ENCODE measurements at regions not wholly inside any gene's neighbourhood (a gene's known extent, or its start where the extent isn't known, plus 50 kb on each side); places are given as distances from the start of the nearest gene placed in this dataset.
"Not testable (repeated sequence)": the region's sequence is repeated elsewhere in the genome, so short reads cannot be mapped to it uniquely, and the experiment has no call there.

DNA sequence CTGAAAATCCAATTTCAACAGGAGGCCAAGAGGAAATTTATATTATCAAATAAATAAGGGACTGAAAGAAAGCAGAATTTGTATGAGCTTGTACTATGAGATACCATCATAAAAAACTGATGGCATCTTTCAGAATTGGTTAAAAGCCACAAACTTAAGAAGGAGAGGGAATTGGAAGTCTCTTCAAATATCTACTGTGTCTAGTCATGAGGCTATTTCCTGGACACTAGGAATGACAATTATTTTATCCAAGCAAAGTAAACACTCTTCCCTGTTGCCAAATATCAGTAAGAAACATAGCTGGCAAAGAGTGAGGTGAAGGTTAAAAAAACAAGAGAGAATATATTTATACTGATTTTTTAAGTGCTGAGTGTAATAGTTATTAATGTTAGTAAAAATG lies 101.5 kb upstream of the ARRDC3 start:
- H3K27me3 ChIP-seq = no peaks in the 10 kb centered on the region
- intact Hi-C loops (cut with DNase I) = no loop called here

GRCh38 chr5:91479376-91479775 lies 96.3 kb upstream of the ARRDC3 start:
- H3K4me1 ChIP-seq; H3K36me3 ChIP-seq; DNase-seq; H3K9me3 ChIP-seq; H3K27ac ChIP-seq; intact Hi-C loops (cut with DNase I); H3K27me3 ChIP-seq; H3K4me3 ChIP-seq: not testable (repeated sequence)
- 42% methylated on average over 2 of the region's 2 CpGs for WGBS (ENCODE audit: insufficient coverage, low coverage, low lambda C conversion rate, missing lambda C conversion rate)
- ATAC-seq = peak in 2 of 4 donors; percentile 23 to 42

More for the DNA sequence above, 101.5 kb upstream of the ARRDC3 start:
- peak in 1 of 4 donors; percentile 30 for ATAC-seq
- no peak for DNase-seq
- Histone ChIP-seq H3K36me3 (no peaks in the 10 kb centered on the region), H3K4me3 (no peak overlapping the region), H3K9me3 (no peaks in the 10 kb centered on the region), H3K27ac (no peak overlapping the region), H3K4me1 (no peaks in the 10 kb centered on the region)
- TF ChIP-seq POLR2A (IDR thresholded peaks at IDR 0.05) = no peak
- TF ChIP-seq, protein P1, sequence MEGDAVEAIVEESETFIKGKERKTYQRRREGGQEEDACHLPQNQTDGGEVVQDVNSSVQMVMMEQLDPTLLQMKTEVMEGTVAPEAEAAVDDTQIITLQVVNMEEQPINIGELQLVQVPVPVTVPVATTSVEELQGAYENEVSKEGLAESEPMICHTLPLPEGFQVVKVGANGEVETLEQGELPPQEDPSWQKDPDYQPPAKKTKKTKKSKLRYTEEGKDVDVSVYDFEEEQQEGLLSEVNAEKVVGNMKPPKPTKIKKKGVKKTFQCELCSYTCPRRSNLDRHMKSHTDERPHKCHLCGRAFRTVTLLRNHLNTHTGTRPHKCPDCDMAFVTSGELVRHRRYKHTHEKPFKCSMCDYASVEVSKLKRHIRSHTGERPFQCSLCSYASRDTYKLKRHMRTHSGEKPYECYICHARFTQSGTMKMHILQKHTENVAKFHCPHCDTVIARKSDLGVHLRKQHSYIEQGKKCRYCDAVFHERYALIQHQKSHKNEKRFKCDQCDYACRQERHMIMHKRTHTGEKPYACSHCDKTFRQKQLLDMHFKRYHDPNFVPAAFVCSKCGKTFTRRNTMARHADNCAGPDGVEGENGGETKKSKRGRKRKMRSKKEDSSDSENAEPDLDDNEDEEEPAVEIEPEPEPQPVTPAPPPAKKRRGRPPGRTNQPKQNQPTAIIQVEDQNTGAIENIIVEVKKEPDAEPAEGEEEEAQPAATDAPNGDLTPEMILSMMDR (IDR thresholded peaks at IDR 0.05) = no peak

DNA sequence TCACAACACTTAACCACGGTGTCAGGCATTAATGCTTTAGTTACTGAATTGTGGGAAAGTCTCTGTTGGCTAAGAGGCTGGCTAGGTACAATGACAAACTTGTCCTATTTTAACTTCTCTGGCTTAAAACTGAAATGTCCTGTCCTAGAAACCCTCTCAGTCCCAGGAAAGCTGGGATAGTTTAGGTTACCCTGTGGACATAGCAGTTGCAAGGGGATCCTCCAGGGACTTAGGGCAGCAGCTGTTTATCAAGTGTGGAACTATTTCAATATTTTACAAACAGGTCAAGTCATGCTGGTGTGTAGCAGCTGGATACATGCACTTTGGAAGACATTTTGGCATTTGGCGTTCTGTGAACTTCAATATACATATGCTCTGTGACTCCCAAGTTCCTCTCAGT lies 95.0 kb upstream of the ARRDC3 start:
- no peaks in the 10 kb centered on the region for H3K27me3 ChIP-seq
- H3K27ac ChIP-seq = no peak overlapping the region
- no peaks in the 10 kb centered on the region for H3K4me1 ChIP-seq
- DNase-seq = no peak
- TF ChIP-seq POLR2A (IDR thresholded peaks at IDR 0.05) = no peak
- TF ChIP-seq, protein P1 (IDR thresholded peaks at IDR 0.05) = no peak
- no peak overlapping the region for H3K4me3 ChIP-seq
- intact Hi-C loops (cut with DNase I) = no loop called here
- no peak for ATAC-seq
- no peaks in the 10 kb centered on the region for H3K9me3 ChIP-seq
- 75% methylated on average over 2 of the region's 2 CpGs for WGBS (ENCODE audit: insufficient coverage, low coverage, low lambda C conversion rate, missing lambda C conversion rate)
- H3K36me3 ChIP-seq = no peaks in the 10 kb centered on the region

DNA sequence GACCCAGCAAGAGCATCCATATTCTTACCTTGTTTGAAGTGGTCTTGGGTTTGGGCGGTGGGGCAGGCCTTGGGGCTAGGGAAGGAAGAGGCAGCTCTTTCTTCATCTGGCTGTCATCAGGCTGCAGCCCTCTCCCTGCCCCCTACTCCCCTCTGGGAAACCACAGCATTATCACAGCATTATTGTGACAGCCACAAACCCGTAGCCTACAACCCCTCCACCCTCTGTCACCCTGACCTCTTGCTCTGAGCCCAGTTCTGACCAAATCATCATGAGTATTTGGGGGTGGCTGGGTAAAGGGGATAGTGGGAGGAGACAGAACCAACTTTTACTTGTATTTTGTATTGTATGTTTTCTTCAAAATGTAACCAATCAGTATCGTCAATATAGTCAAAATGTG lies 94.3 kb upstream of the ARRDC3 start:
- ATAC-seq = no peak
- Histone ChIP-seq H3K27ac (no peak overlapping the region), H3K4me1 (no peaks in the 10 kb centered on the region), H3K4me3 (no peak overlapping the region), H3K36me3 (no peaks in the 10 kb centered on the region), H3K27me3 (no peaks in the 10 kb centered on the region), H3K9me3 (no peaks in the 10 kb centered on the region)
- WGBS (ENCODE audit: insufficient coverage, low coverage, low lambda C conversion rate, missing lambda C conversion rate) = 100% methylated on average over 1 of the region's 3 CpGs
- TF ChIP-seq POLR2A (IDR thresholded peaks at IDR 0.05) = no peak
- TF ChIP-seq, protein P1 (IDR thresholded peaks at IDR 0.05) = no peak
- intact Hi-C loops (cut with DNase I) = no loop called here
- DNase-seq = no peak

DNA sequence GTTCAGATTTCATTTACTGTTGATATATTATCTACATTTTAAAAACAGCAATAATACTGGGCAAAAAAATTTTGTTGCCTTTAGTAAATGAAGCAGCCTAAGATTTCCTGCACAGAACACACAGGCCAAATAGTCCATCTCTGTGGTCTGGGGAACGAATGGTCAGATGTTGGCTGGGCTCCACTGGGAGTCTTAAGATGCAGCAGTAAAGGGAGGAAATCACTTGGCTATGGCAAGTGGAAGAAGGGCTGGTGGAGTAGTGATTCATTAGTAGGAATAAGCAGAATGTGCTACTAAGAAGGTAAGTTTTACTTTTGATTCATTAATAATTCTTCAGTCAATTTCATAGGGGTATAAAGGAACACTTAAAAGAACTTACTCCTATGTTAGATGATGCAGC lies 91.1 kb upstream of the ARRDC3 start:
- WGBS (ENCODE audit: insufficient coverage, low coverage, low lambda C conversion rate, missing lambda C conversion rate) = 36% methylated on average over 1 of the region's 1 CpG
- TF ChIP-seq, protein P1 (IDR thresholded peaks at IDR 0.05) = no peak
- TF ChIP-seq POLR2A (IDR thresholded peaks at IDR 0.05) = no peak
- Histone ChIP-seq H3K4me1 (no peaks in the 10 kb centered on the region), H3K4me3 (no peak overlapping the region), H3K36me3 (no peaks in the 10 kb centered on the region), H3K27me3 (no peaks in the 10 kb centered on the region), H3K9me3 (no peaks in the 10 kb centered on the region), H3K27ac (no peak overlapping the region)
- intact Hi-C loops (cut with DNase I) = no loop called here
- ATAC-seq = no peak
- no peak for DNase-seq
